H1 (cell line): ENCODE measurements at regions not wholly inside any gene's neighbourhood (a gene's known extent, or its start where the extent isn't known, plus 50 kb on each side); places are given as distances from the start of the nearest gene placed in this dataset.

Experiments
- JUND ChIP-seq: IDR thresholded peaks from 2 replicates; pipeline ENCODE4 v1.6.1; 2011; ENCODE audit warnings: mild to moderate bottlenecking, improper control_type of control experiment, low read length
- SIN3A ChIP-seq, 2 experiments: IDR thresholded peaks in 1 of 2; conservative IDR thresholded peaks in 1 of 2; 2 replicates each; pipeline ENCODE4 v1.6.1; 2011 to 2012; ENCODE audit warnings: low read length in 2 of 2, improper control_type of control experiment in 1 of 2, low read depth in 1 of 2, mild to moderate bottlenecking in 1 of 2
- TBP ChIP-seq: IDR thresholded peaks from 2 replicates; pipeline ENCODE4 v1.6.1; 2011; ENCODE audit warnings: low read depth, low read length, improper control_type of control experiment
- ZNF274 ChIP-seq: IDR thresholded peaks from 2 replicates; pipeline ENCODE4 v1.7.0; 2012; ENCODE audit warnings: low read length, borderline replicate concordance; ENCODE audit errors: extremely low read depth
- TF ChIP-seq, protein P1 (sequence below): fragments of 300-600 bp; sonication (generic); IDR thresholded peaks from 2 replicates; pipeline ENCODE4 v1.7.1; 2012; ENCODE audit warnings: low read length, moderate library complexity, mild to moderate bottlenecking, inconsistent platforms; ENCODE audit not compliant: insufficient replicate concordance

- TF ChIP-seq, protein P1, sequence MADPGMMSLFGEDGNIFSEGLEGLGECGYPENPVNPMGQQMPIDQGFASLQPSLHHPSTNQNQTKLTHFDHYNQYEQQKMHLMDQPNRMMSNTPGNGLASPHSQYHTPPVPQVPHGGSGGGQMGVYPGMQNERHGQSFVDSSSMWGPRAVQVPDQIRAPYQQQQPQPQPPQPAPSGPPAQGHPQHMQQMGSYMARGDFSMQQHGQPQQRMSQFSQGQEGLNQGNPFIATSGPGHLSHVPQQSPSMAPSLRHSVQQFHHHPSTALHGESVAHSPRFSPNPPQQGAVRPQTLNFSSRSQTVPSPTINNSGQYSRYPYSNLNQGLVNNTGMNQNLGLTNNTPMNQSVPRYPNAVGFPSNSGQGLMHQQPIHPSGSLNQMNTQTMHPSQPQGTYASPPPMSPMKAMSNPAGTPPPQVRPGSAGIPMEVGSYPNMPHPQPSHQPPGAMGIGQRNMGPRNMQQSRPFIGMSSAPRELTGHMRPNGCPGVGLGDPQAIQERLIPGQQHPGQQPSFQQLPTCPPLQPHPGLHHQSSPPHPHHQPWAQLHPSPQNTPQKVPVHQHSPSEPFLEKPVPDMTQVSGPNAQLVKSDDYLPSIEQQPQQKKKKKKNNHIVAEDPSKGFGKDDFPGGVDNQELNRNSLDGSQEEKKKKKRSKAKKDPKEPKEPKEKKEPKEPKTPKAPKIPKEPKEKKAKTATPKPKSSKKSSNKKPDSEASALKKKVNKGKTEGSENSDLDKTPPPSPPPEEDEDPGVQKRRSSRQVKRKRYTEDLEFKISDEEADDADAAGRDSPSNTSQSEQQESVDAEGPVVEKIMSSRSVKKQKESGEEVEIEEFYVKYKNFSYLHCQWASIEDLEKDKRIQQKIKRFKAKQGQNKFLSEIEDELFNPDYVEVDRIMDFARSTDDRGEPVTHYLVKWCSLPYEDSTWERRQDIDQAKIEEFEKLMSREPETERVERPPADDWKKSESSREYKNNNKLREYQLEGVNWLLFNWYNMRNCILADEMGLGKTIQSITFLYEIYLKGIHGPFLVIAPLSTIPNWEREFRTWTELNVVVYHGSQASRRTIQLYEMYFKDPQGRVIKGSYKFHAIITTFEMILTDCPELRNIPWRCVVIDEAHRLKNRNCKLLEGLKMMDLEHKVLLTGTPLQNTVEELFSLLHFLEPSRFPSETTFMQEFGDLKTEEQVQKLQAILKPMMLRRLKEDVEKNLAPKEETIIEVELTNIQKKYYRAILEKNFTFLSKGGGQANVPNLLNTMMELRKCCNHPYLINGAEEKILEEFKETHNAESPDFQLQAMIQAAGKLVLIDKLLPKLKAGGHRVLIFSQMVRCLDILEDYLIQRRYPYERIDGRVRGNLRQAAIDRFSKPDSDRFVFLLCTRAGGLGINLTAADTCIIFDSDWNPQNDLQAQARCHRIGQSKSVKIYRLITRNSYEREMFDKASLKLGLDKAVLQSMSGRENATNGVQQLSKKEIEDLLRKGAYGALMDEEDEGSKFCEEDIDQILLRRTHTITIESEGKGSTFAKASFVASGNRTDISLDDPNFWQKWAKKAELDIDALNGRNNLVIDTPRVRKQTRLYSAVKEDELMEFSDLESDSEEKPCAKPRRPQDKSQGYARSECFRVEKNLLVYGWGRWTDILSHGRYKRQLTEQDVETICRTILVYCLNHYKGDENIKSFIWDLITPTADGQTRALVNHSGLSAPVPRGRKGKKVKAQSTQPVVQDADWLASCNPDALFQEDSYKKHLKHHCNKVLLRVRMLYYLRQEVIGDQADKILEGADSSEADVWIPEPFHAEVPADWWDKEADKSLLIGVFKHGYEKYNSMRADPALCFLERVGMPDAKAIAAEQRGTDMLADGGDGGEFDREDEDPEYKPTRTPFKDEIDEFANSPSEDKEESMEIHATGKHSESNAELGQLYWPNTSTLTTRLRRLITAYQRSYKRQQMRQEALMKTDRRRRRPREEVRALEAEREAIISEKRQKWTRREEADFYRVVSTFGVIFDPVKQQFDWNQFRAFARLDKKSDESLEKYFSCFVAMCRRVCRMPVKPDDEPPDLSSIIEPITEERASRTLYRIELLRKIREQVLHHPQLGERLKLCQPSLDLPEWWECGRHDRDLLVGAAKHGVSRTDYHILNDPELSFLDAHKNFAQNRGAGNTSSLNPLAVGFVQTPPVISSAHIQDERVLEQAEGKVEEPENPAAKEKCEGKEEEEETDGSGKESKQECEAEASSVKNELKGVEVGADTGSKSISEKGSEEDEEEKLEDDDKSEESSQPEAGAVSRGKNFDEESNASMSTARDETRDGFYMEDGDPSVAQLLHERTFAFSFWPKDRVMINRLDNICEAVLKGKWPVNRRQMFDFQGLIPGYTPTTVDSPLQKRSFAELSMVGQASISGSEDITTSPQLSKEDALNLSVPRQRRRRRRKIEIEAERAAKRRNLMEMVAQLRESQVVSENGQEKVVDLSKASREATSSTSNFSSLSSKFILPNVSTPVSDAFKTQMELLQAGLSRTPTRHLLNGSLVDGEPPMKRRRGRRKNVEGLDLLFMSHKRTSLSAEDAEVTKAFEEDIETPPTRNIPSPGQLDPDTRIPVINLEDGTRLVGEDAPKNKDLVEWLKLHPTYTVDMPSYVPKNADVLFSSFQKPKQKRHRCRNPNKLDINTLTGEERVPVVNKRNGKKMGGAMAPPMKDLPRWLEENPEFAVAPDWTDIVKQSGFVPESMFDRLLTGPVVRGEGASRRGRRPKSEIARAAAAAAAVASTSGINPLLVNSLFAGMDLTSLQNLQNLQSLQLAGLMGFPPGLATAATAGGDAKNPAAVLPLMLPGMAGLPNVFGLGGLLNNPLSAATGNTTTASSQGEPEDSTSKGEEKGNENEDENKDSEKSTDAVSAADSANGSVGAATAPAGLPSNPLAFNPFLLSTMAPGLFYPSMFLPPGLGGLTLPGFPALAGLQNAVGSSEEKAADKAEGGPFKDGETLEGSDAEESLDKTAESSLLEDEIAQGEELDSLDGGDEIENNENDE: no peak
- TF ChIP-seq SIN3A (conservative IDR thresholded peaks at IDR 0.05 in 1 of 2, IDR thresholded peaks at IDR 0.05 in 1 of 2; ENCODE audit: low read depth in 1 of 2, low read length in 2 of 2) (no peak), TBP (no peak), ZNF274 (no peak), JUND (no peak)
Measured at GRCh38 chr15:97084650-97085049, 754.1 kb downstream of the NR2F2 start (continued).
